Activated T-cell treated with anti-CD3 and anti-CD28 coated beads for 48 hours (primary cell): ENCODE measurements at regions not wholly inside any gene's neighbourhood (a gene's known extent, or its start where the extent isn't known, plus 50 kb on each side); places are given as distances from the start of the nearest gene placed in this dataset.

Experiments used
- DNase-seq: peaks from one replicate; pipeline ENCODE4 v3.0.0-alpha.2; 2020; ENCODE audit warnings: low read depth

GRCh38 chr6:133837801-133838349 lies 51.0 kb upstream of the TCF21 start:
- DNase-seq, result peak; percentile 60
